LNCaP clone FGC (cell line): ENCODE measurements at regions not wholly inside any gene's neighbourhood (a gene's known extent, or its start where the extent isn't known, plus 50 kb on each side); places are given as distances from the start of the nearest gene placed in this dataset.

Experiments
- DNase-seq: peaks from one replicate; pipeline ENCODE4 v3.0.0-alpha.2; 2011; ENCODE audit warnings: low read depth
- H3K4me3 ChIP-seq: 2 replicates; pipeline ENCODE4 v1.5.1; 2011; ENCODE audit warnings: mild to moderate bottlenecking, low read depth, low read length, control low read depth
- TF ChIP-seq, protein P1 (sequence below): IDR thresholded peaks from 2 replicates; pipeline ENCODE4 v1.5.1; 2012; ENCODE audit warnings: mild to moderate bottlenecking; ENCODE audit not compliant: control insufficient read depth, insufficient read depth; ENCODE audit errors: extremely low read depth

GRCh38 chr11:30741039-30741550 is 154.9 kb upstream of the MPPED2 start:
- DNase-seq: no peak
- TF ChIP-seq, protein P1, sequence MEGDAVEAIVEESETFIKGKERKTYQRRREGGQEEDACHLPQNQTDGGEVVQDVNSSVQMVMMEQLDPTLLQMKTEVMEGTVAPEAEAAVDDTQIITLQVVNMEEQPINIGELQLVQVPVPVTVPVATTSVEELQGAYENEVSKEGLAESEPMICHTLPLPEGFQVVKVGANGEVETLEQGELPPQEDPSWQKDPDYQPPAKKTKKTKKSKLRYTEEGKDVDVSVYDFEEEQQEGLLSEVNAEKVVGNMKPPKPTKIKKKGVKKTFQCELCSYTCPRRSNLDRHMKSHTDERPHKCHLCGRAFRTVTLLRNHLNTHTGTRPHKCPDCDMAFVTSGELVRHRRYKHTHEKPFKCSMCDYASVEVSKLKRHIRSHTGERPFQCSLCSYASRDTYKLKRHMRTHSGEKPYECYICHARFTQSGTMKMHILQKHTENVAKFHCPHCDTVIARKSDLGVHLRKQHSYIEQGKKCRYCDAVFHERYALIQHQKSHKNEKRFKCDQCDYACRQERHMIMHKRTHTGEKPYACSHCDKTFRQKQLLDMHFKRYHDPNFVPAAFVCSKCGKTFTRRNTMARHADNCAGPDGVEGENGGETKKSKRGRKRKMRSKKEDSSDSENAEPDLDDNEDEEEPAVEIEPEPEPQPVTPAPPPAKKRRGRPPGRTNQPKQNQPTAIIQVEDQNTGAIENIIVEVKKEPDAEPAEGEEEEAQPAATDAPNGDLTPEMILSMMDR: no peak

GRCh38 chr11:30740091-30740490 is 153.9 kb upstream of the MPPED2 start:
- DNase-seq: no peak
- no peak overlapping the region for H3K4me3 ChIP-seq
- TF ChIP-seq, protein P1: no peak

More at GRCh38 chr11:30741039-30741550, 154.9 kb upstream of the MPPED2 start:
- H3K4me3 ChIP-seq: no peak overlapping the region

DNA sequence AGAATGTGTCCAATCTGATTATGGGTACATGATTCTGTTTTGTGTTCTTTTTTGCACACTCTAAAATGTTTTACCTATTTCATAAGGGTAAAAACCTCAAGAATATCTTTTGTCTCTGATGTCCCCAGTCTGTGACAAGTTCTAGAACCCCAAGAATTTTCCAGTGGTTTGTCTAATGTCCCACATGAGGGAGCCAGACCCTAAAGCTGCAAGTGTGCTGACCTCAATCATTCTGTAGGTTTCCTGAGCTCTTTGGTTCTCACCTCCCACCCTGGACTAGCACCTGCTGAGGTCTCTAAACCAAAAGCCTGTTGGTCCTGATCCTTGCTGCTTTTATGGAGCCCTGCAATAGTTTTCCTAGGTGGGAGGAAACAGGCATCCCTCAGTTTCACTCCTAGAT is 149.8 kb upstream of the MPPED2 start:
- TF ChIP-seq, protein P1: no peak
- DNase-seq: no peak

DNA sequence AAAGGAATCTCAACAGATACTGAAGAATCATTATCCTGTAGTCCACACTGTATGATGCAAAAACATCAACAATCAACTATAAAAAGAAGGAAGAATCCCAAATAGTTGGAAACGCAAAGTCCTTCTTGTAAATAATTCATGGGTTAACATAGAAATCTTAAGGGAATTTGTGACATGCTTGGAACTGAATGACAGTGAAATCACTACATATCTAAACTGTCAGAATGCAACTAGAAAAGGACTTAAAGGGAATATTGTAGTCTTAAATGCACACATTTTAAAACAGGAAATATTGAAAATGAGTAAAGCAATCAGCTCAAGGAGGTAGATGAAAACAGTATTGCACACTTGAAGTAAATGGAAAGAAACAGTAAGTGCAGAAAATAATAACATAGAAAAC is 147.6 kb upstream of the MPPED2 start:
- no peak for DNase-seq
- H3K4me3 ChIP-seq: no peak overlapping the region
- TF ChIP-seq, protein P1: no peak

More for the DNA sequence above, 149.8 kb upstream of the MPPED2 start:
- no peak overlapping the region for H3K4me3 ChIP-seq

- TF ChIP-seq, protein P1: no peak
- H3K4me3 ChIP-seq: no peak overlapping the region
- DNase-seq: no peak
These were observed 143.9 kb upstream of the MPPED2 start for GRCh38 chr11:30730011-30730410.

- H3K4me3 ChIP-seq: no peak overlapping the region
- TF ChIP-seq, protein P1: no peak
- no peak for DNase-seq
These were observed 143.1 kb upstream of the MPPED2 start for GRCh38 chr11:30729187-30729713.

GRCh38 chr11:30725645-30726195 is 139.6 kb upstream of the MPPED2 start:
- TF ChIP-seq, protein P1: no peak
- no peak overlapping the region for H3K4me3 ChIP-seq

More at GRCh38 chr11:30725645-30726195, 139.6 kb upstream of the MPPED2 start:
- no peak for DNase-seq
